ENCODE measurements at regions not wholly inside any gene's neighbourhood (a gene's known extent, or its start where the extent isn't known, plus 50 kb on each side); places are given as distances from the start of the nearest gene placed in this dataset.

GRCh38 chrX:142095651-142096245 is 109.3 kb downstream of the MAGEC2 start:
- DNase-seq: no peak
- TF ChIP-seq CTCF (conservative IDR thresholded peaks at IDR 0.05): no peak
- Histone ChIP-seq H3K4me3 (ENCODE audit: low read length) (no peak overlapping the region), H3K9me3 (ENCODE audit: control insufficient read depth, low read length) (no peaks in the 10 kb centered on the region), H3K27me3 (ENCODE audit: control insufficient read depth, insufficient read depth, low read length, poor library complexity, severe bottlenecking) (no peaks in the 10 kb centered on the region), H3K27ac (ENCODE audit: low read depth, low read length) (no peak overlapping the region), H3K9ac (ENCODE audit: extremely low read depth, low read length, poor library complexity, severe bottlenecking) (no peak overlapping the region), H3K36me3 (ENCODE audit: control insufficient read depth, insufficient read depth, low read length) (no peaks in the 10 kb centered on the region), H3K4me1 (ENCODE audit: control insufficient read depth, insufficient read depth, low read length) (no peaks in the 10 kb centered on the region)
- Mint-ChIP-seq H3K27me3 (ENCODE audit: insufficient read depth) (no peaks in the 10 kb centered on the region), H3K4me3 (no peak overlapping the region), H3K4me1 (peaks cover 1% of the 10 kb centered on the region), H3K9me3 (peaks cover 19% of the 10 kb centered on the region), H3K27ac (no peak overlapping the region), H3K36me3 (ENCODE audit: low read depth) (no peaks in the 10 kb centered on the region)
- WGBS, 2 experiments (ENCODE audit: insufficient coverage in 1 of 2, insufficient read length in 1 of 2): 89 to 90% methylated on average over 3 to 5 of the region's 5 CpGs

GRCh38 chrX:142089193-142089592 is 115.9 kb downstream of the MAGEC2 start:
- Mint-ChIP-seq H3K36me3 (ENCODE audit: low read depth) (no peaks in the 10 kb centered on the region), H3K4me3 (no peak overlapping the region), H3K27ac (no peak overlapping the region), H3K27me3 (ENCODE audit: insufficient read depth) (no peaks in the 10 kb centered on the region), H3K4me1 (no peaks in the 10 kb centered on the region), H3K9me3 (peaks cover 29% of the 10 kb centered on the region)
- no peak for DNase-seq
- H3K36me3 ChIP-seq (ENCODE audit: control insufficient read depth, insufficient read depth, low read length): no peaks in the 10 kb centered on the region
- no peaks in the 10 kb centered on the region for H3K27me3 ChIP-seq (ENCODE audit: control insufficient read depth, insufficient read depth, low read length, poor library complexity, severe bottlenecking)
- TF ChIP-seq CTCF (conservative IDR thresholded peaks at IDR 0.05): peak; percentile 68
- no peaks in the 10 kb centered on the region for H3K9me3 ChIP-seq (ENCODE audit: control insufficient read depth, low read length)
- no peak overlapping the region for H3K27ac ChIP-seq (ENCODE audit: low read depth, low read length)
- no peak overlapping the region for H3K4me3 ChIP-seq (ENCODE audit: low read length)
- WGBS, 2 experiments (ENCODE audit: insufficient coverage in 1 of 2, insufficient read length in 1 of 2): 78% methylated on average over 1 of the region's 1 CpG; no CpG with 5 or more reads in 1 of the 2 experiments
- H3K4me1 ChIP-seq (ENCODE audit: control insufficient read depth, insufficient read depth, low read length): no peaks in the 10 kb centered on the region
- H3K9ac ChIP-seq (ENCODE audit: extremely low read depth, low read length, poor library complexity, severe bottlenecking): no peak overlapping the region

- H3K36me3 Mint-ChIP-seq (ENCODE audit: low read depth): no peaks in the 10 kb centered on the region
- H3K4me3 Mint-ChIP-seq: no peak overlapping the region
- no peaks in the 10 kb centered on the region for H3K9me3 ChIP-seq (ENCODE audit: control insufficient read depth, low read length)
- no peaks in the 10 kb centered on the region for H3K36me3 ChIP-seq (ENCODE audit: control insufficient read depth, insufficient read depth, low read length)
- no peak overlapping the region for H3K9ac ChIP-seq (ENCODE audit: extremely low read depth, low read length, poor library complexity, severe bottlenecking)
- no peak overlapping the region for H3K4me3 ChIP-seq (ENCODE audit: low read length)
- peaks cover 69% of the 10 kb centered on the region for H3K9me3 Mint-ChIP-seq
- no peak for DNase-seq
- H3K27ac Mint-ChIP-seq: no peak overlapping the region
- H3K4me1 Mint-ChIP-seq: no peaks in the 10 kb centered on the region
- no peak overlapping the region for H3K27ac ChIP-seq (ENCODE audit: low read depth, low read length)
- WGBS, 2 experiments (ENCODE audit: insufficient coverage in 1 of 2, insufficient read length in 1 of 2): 88% methylated on average over 1 of the region's 1 CpG; no CpG with 5 or more reads in 1 of the 2 experiments
- TF ChIP-seq CTCF (conservative IDR thresholded peaks at IDR 0.05): no peak
- H3K27me3 ChIP-seq (ENCODE audit: control insufficient read depth, insufficient read depth, low read length, poor library complexity, severe bottlenecking): no peaks in the 10 kb centered on the region
- no peaks in the 10 kb centered on the region for H3K4me1 ChIP-seq (ENCODE audit: control insufficient read depth, insufficient read depth, low read length)
- no peaks in the 10 kb centered on the region for H3K27me3 Mint-ChIP-seq (ENCODE audit: insufficient read depth)
These were observed 120.5 kb downstream of the MAGEC2 start for GRCh38 chrX:142084611-142085010.
